B cell (primary cell): ENCODE measurements at regions not wholly inside any gene's neighbourhood (a gene's known extent, or its start where the extent isn't known, plus 50 kb on each side); places are given as distances from the start of the nearest gene placed in this dataset.

ENCODE experiments used
- ATAC-seq: fragments of 200-7000 bp; cut with Tn5 transposase; one replicate; pipeline ENCODE4 v1.10.0; 2021; ENCODE audit warnings: low read depth, mild to moderate bottlenecking, moderate number of reproducible peaks, moderate library complexity
- CTCF ChIA-PET: fragments of 350-600 bp; sonication (Branson Sonifier 250); formaldehyde crosslinking; loops from one replicate; lab custom pipeline; 2021; ENCODE audit warnings: antibody characterized with exemption, inconsistent platforms; lab: Charles Lee
- POLR2A ChIA-PET: fragments of 350-600 bp; sonication (Branson Sonifier 250); formaldehyde crosslinking; loops from one replicate; lab custom pipeline; 2021; ENCODE audit warnings: antibody characterized with exemption; lab: Charles Lee
- DNase-seq: peaks from one replicate; pipeline ENCODE4 v3.0.0; 2013
- H2AFZ ChIP-seq: 2 replicates; pipeline ENCODE4 v1.6.1; 2012; ENCODE audit warnings: mild to moderate bottlenecking, low read depth, low read length; ENCODE audit not compliant: insufficient read depth, poor library complexity, severe bottlenecking
- H3K27ac ChIP-seq, 2 donors: 1 replicate in 1 of 2; 2 replicates in 1 of 2; pipeline ENCODE4 v1.5.1; 2012 to 2013; ENCODE audit warnings: low read length in 2 of 2, mild to moderate bottlenecking in 2 of 2, moderate library complexity in 1 of 2
- H3K27me3 ChIP-seq, 4 experiments: fragments of 200-600 bp in 1 of 4; sonication (generic) in 1 of 4; replicated peaks in 1 of 4; 1 replicate in 2 of 4; 2 replicates in 2 of 4; pipeline versions ENCODE4 v1.6.1 to v1.7.0; 2013 to 2016; ENCODE audit warnings: low read length in 3 of 4, mild to moderate bottlenecking in 2 of 4, mixed read lengths in 1 of 4, moderate library complexity in 1 of 4; ENCODE audit not compliant: insufficient read depth in 4 of 4, control insufficient read depth in 3 of 4; ENCODE audit errors: control extremely low read depth in 1 of 4
- H3K36me3 ChIP-seq, 2 experiments: replicated peaks in 1 of 2; 1 replicate in 1 of 2; 2 replicates in 1 of 2; pipeline versions ENCODE4 v1.6.1 to v1.7.1; 2013; ENCODE audit warnings: low read length in 1 of 2; ENCODE audit not compliant: insufficient read depth in 2 of 2, control insufficient read depth in 1 of 2; ENCODE audit errors: control extremely low read depth in 1 of 2, extremely low read depth in 1 of 2
- H3K4me1 ChIP-seq, 2 donors: fragments of 200-600 bp in 1 of 2; sonication (generic) in 1 of 2; 1 replicate in 1 of 2; 2 replicates in 1 of 2; pipeline versions ENCODE4 v1.5.1 to v1.6.1; 2013 to 2017; ENCODE audit warnings: low read length in 2 of 2; ENCODE audit not compliant: control insufficient read depth in 2 of 2, insufficient read depth in 2 of 2
- H3K4me2 ChIP-seq: replicated peaks from 2 replicates; pipeline ENCODE3; 2012; ENCODE audit warnings: mild to moderate bottlenecking, low read depth, low read length; ENCODE audit not compliant: poor library complexity, severe bottlenecking
- H3K4me3 ChIP-seq, 5 experiments: fragments of 200-600 bp in 1 of 5; sonication (generic) in 1 of 5; 1 replicate in 3 of 5; 2 replicates in 2 of 5; pipeline versions ENCODE4 v1.5.1 to v1.7.0; 2011 to 2016; ENCODE audit warnings: low read length in 4 of 5, mild to moderate bottlenecking in 4 of 5, low read depth in 2 of 5, control low read depth in 1 of 5, moderate library complexity in 1 of 5; ENCODE audit not compliant: insufficient read depth in 1 of 5; ENCODE audit errors: control extremely low read depth in 1 of 5, extremely low read depth in 1 of 5
- H3K79me2 ChIP-seq: fragments of 200-600 bp; sonication (generic); one replicate; pipeline ENCODE4 v1.6.0; 2016; ENCODE audit warnings: low read length; ENCODE audit not compliant: control insufficient read depth, insufficient read depth
- H3K9ac ChIP-seq: fragments of 200-600 bp; sonication (generic); 2 replicates; pipeline ENCODE4 v1.6.1; 2017; ENCODE audit warnings: mild to moderate bottlenecking, low read length, moderate library complexity
- H3K9me3 ChIP-seq, 3 donors: one replicate each; pipeline versions ENCODE4 v1.6.1 to v1.7.1; 2013; ENCODE audit warnings: low read length in 2 of 3; ENCODE audit not compliant: control insufficient read depth in 2 of 3, insufficient read depth in 1 of 3; ENCODE audit errors: control extremely low read depth in 1 of 3
- H4K20me1 ChIP-seq: 2 replicates; pipeline ENCODE4 v1.6.0; 2012; ENCODE audit warnings: mild to moderate bottlenecking, low read length; ENCODE audit not compliant: insufficient read depth, control insufficient read depth, poor library complexity, severe bottlenecking
- H3K27ac Mint-ChIP-seq: one replicate; pipeline ENCODE4 v1.8.0; 2021; ENCODE audit warnings: mixed read lengths
- H3K27me3 Mint-ChIP-seq: one replicate; pipeline ENCODE4 v1.8.0; 2021; ENCODE audit warnings: mixed read lengths
- H3K4me1 Mint-ChIP-seq: one replicate; pipeline ENCODE4 v1.8.0; 2021; ENCODE audit warnings: mixed read lengths
- H3K4me3 Mint-ChIP-seq: one replicate; pipeline ENCODE4 v1.8.0; 2021; ENCODE audit warnings: mixed read lengths
- H3K9me3 Mint-ChIP-seq: one replicate; pipeline ENCODE4 v1.8.0; 2022; ENCODE audit warnings: mixed read lengths; ENCODE audit not compliant: insufficient read depth
- CTCF ChIP-seq: fragments of 200-600 bp; IDR thresholded peaks from one replicate; pipeline ENCODE4 v1.8.0; 2022; ENCODE audit warnings: antibody characterized with exemption, mild to moderate bottlenecking
- EZH2 ChIP-seq: IDR thresholded peaks from 2 replicates; pipeline ENCODE4 v1.6.1; 2012; ENCODE audit warnings: borderline replicate concordance, low read depth, mild to moderate bottlenecking, moderate library complexity, low read length; ENCODE audit not compliant: insufficient read depth, poor library complexity, severe bottlenecking
- WGBS: methylation state at CpG from one replicate; pipeline ENCODE4 v1.1.5; 2013; ENCODE audit warnings: missing lambda C conversion rate; ENCODE audit not compliant: insufficient coverage; 5-methylcytosine and 5-hydroxymethylcytosine counted together
- intact Hi-C: fragments of 100-400 bp; cut with micrococcal nuclease; formaldehyde crosslinking; loops from one replicate; pipeline ENCODE4 v1.10.0; 2022

GRCh38 chr5:139740992-139741672 lies 54.5 kb upstream of the PSD2 start:
- peak overlapping the region in 1 of 5 experiments; percentile 48 for H3K4me3 ChIP-seq
- no peaks in the 10 kb centered on the region for H3K27me3 ChIP-seq
- H3K4me1 ChIP-seq: peaks cover 35 to 52% of the 10 kb centered on the region in 2 donors
- H3K27me3 Mint-ChIP-seq: no peaks in the 10 kb centered on the region
- peaks cover 66% of the 10 kb centered on the region for H3K4me1 Mint-ChIP-seq
- ChIA-PET CTCF (interaction anchor here (0.9 to 2.8 kb wide), 11 partner anchors 10 to 109 kb away, joined by 3 to 11 read pairs (median 5); no protein-coding TSS in a partner anchor), POLR2A (interaction anchor here (1.2 to 1.8 kb wide), 2 partner anchors 10 to 51 kb away, joined by 4 to 6 read pairs; no protein-coding TSS in a partner anchor)
- whole genome bisulfite sequencing: 21% methylated on average over 6 of the region's 6 CpGs
- intact Hi-C loops: loop anchor here (10.0 kb wide), 3 partner anchors 46 to 336 kb away; partner anchors contain the start of genes SPATA24 and UBE2D2
- H3K9me3 Mint-ChIP-seq: no peaks in the 10 kb centered on the region
- no peaks in the 10 kb centered on the region for H4K20me1 ChIP-seq
- H3K27ac Mint-ChIP-seq: peak overlapping the region; percentile 88
- ATAC-seq (peak; percentile 52), DNase-seq (peak; percentile 61)
- H3K27ac ChIP-seq: peak overlapping the region in 1 of 2 donors; percentile 17
- no peaks in the 10 kb centered on the region for H3K36me3 ChIP-seq
- H2AFZ ChIP-seq: peak overlapping the region; percentile 41
- TF ChIP-seq EZH2 (no peak), CTCF (no peak)
- H3K79me2 ChIP-seq: no peaks in the 10 kb centered on the region
- peak overlapping the region; percentile 62 for H3K4me3 Mint-ChIP-seq
- peak overlapping the region; percentile 60 for H3K4me2 ChIP-seq
- H3K9ac ChIP-seq: no peak overlapping the region
- H3K9me3 ChIP-seq: no peaks in the 10 kb centered on the region

- no peak overlapping the region for H2AFZ ChIP-seq
- ATAC-seq (no peak), DNase-seq (peak; percentile 8)
- intact Hi-C loops: loop anchor here (10.0 kb wide), 3 partner anchors 47 to 337 kb away; partner anchors contain the start of genes SPATA24 and UBE2D2
- Mint-ChIP-seq H3K4me1 (peaks cover 68% of the 10 kb centered on the region), H3K9me3 (no peaks in the 10 kb centered on the region), H3K27ac (peak overlapping the region; percentile 88), H3K4me3 (no peak overlapping the region), H3K27me3 (no peaks in the 10 kb centered on the region)
- ChIA-PET POLR2A (interaction anchor here (0.5 to 1.8 kb wide), 2 partner anchors 31 to 52 kb away, joined by 3 to 6 read pairs; no protein-coding TSS in a partner anchor), CTCF (interaction anchor here (1.2 to 2.1 kb wide), 5 partner anchors 12 to 106 kb away, joined by 3 to 8 read pairs (median 4); no protein-coding TSS in a partner anchor)
- H3K4me3 ChIP-seq: no peak overlapping the region
- no peaks in the 10 kb centered on the region for H3K79me2 ChIP-seq
- no peak overlapping the region for H3K27ac ChIP-seq
- H3K9ac ChIP-seq: no peak overlapping the region
- 55% methylated on average over 2 of the region's 3 CpGs for WGBS
- H3K4me1 ChIP-seq: peaks cover 42 to 58% of the 10 kb centered on the region in 2 donors
- H3K9me3 ChIP-seq: no peaks in the 10 kb centered on the region
- peak overlapping the region; percentile 60 for H3K4me2 ChIP-seq
- no peaks in the 10 kb centered on the region for H3K27me3 ChIP-seq
- no peaks in the 10 kb centered on the region for H4K20me1 ChIP-seq
- H3K36me3 ChIP-seq: no peaks in the 10 kb centered on the region
- TF ChIP-seq CTCF: no peak
- TF ChIP-seq EZH2: no peak
These were observed 53.8 kb upstream of the PSD2 start for GRCh38 chr5:139741823-139742172.
